SK-N-MC (cell line): ENCODE measurements at regions not wholly inside any gene's neighbourhood (a gene's known extent, or its start where the extent isn't known, plus 50 kb on each side); places are given as distances from the start of the nearest gene placed in this dataset.

Source experiments
- EZH2 ChIP-seq: fragments of 200-600 bp; sonication (generic); IDR thresholded peaks from one replicate; pipeline ENCODE4 v1.6.1; 2017; ENCODE audit warnings: antibody characterized with exemption
- POLR2AphosphoS5 ChIP-seq: IDR thresholded peaks from 2 replicates; pipeline ENCODE4 v1.6.1; 2012; ENCODE audit warnings: mild to moderate bottlenecking, low read depth, low read length, borderline replicate concordance

GRCh38 chr5:3929799-3930198, 334.2 kb downstream of the IRX1 start:
- TF ChIP-seq EZH2 (no peak), POLR2AphosphoS5 (no peak)
